ENCODE measurements at regions not wholly inside any gene's neighbourhood (a gene's known extent, or its start where the extent isn't known, plus 50 kb on each side); places are given as distances from the start of the nearest gene placed in this dataset.

GRCh38 chr6:119965008-119965407 is 615.4 kb upstream of the MAN1A1 start:
- no peaks in the 10 kb centered on the region for H3K9me2 ChIP-seq (ENCODE audit: insufficient read depth, low read length)
- no peaks in the 10 kb centered on the region for H3K4me1 ChIP-seq (ENCODE audit: insufficient read depth, low read length, poor library complexity, severe bottlenecking)
- BruUV-seq (replicated peaks): no TSS peak
- no peak overlapping the region for H3K27ac ChIP-seq (ENCODE audit: low read depth, low read length, poor library complexity, severe bottlenecking)
- no peak overlapping the region for H2AFZ ChIP-seq (ENCODE audit: low read length)
- TF ChIP-seq EZH2phosphoT487 (IDR thresholded peaks at IDR 0.05; ENCODE audit: borderline replicate concordance, low read depth, low read length) (no peak), CTCF (conservative IDR thresholded peaks at IDR 0.05; ENCODE audit: low read length) (no peak)
- ChIA-PET CTCF (ENCODE audit: unreplicated experiment) (no interaction called here), POLR2A (no interaction called here)
- no peaks in the 10 kb centered on the region for H3K9me3 ChIP-seq (ENCODE audit: low read length)
- no peak for DNase-seq (ENCODE audit: low spot score)
- intact Hi-C loops (cut with micrococcal nuclease; ENCODE audit: unreplicated experiment): loop anchor here (5.0 kb wide), 2 partner anchors 618 to 818 kb away; partner anchors contain the start of gene MAN1A1
- H3K4me3 ChIP-seq (ENCODE audit: low read depth, low read length, poor library complexity, severe bottlenecking): no peak overlapping the region
- no peak overlapping the region for H3K4me2 ChIP-seq (ENCODE audit: low read length)
- no peaks in the 10 kb centered on the region for H3K36me3 ChIP-seq (ENCODE audit: insufficient read depth, low read length)
- no peaks in the 10 kb centered on the region for H4K20me1 ChIP-seq (ENCODE audit: insufficient read depth, low read length)
- no peaks in the 10 kb centered on the region for H3K79me2 ChIP-seq (ENCODE audit: insufficient read depth, low read depth, low read length)

GRCh38 chr6:119962505-119962904 is 612.9 kb upstream of the MAN1A1 start:
- no peaks in the 10 kb centered on the region for H3K4me1 ChIP-seq (ENCODE audit: insufficient read depth, low read length, poor library complexity, severe bottlenecking)
- ChIA-PET CTCF (ENCODE audit: unreplicated experiment) (no interaction called here), POLR2A (interaction anchor here (1.0 kb wide), 1 partner anchor 15 kb away, joined by 3 read pairs; no protein-coding TSS in a partner anchor)
- H2AFZ ChIP-seq (ENCODE audit: low read length): no peak overlapping the region
- no peak overlapping the region for H3K4me3 ChIP-seq (ENCODE audit: low read depth, low read length, poor library complexity, severe bottlenecking)
- DNase-seq (ENCODE audit: low spot score): no peak
- no peaks in the 10 kb centered on the region for H3K79me2 ChIP-seq (ENCODE audit: insufficient read depth, low read depth, low read length)
- no peak overlapping the region for H3K27ac ChIP-seq (ENCODE audit: low read depth, low read length, poor library complexity, severe bottlenecking)
- TF ChIP-seq EZH2phosphoT487 (IDR thresholded peaks at IDR 0.05; ENCODE audit: borderline replicate concordance, low read depth, low read length): no peak
- no peak for TF ChIP-seq CTCF (conservative IDR thresholded peaks at IDR 0.05; ENCODE audit: low read length)
- H3K9me2 ChIP-seq (ENCODE audit: insufficient read depth, low read length): no peaks in the 10 kb centered on the region
- BruUV-seq (replicated peaks): no TSS peak
- H3K36me3 ChIP-seq (ENCODE audit: insufficient read depth, low read length): no peaks in the 10 kb centered on the region
- H3K4me2 ChIP-seq (ENCODE audit: low read length): no peak overlapping the region
- no peaks in the 10 kb centered on the region for H4K20me1 ChIP-seq (ENCODE audit: insufficient read depth, low read length)
- intact Hi-C loops (cut with micrococcal nuclease; ENCODE audit: unreplicated experiment): no loop called here
- H3K9me3 ChIP-seq (ENCODE audit: low read length): no peaks in the 10 kb centered on the region

GRCh38 chr6:119961450-119961849 is 611.9 kb upstream of the MAN1A1 start:
- intact Hi-C loops (cut with micrococcal nuclease; ENCODE audit: unreplicated experiment): no loop called here
- Histone ChIP-seq H4K20me1 (ENCODE audit: insufficient read depth, low read length) (no peaks in the 10 kb centered on the region), H3K9me2 (ENCODE audit: insufficient read depth, low read length) (no peaks in the 10 kb centered on the region), H3K4me3 (ENCODE audit: low read depth, low read length, poor library complexity, severe bottlenecking) (no peak overlapping the region), H3K4me2 (ENCODE audit: low read length) (no peak overlapping the region), H2AFZ (ENCODE audit: low read length) (no peak overlapping the region), H3K4me1 (ENCODE audit: insufficient read depth, low read length, poor library complexity, severe bottlenecking) (no peaks in the 10 kb centered on the region), H3K27ac (ENCODE audit: low read depth, low read length, poor library complexity, severe bottlenecking) (no peak overlapping the region), H3K9me3 (ENCODE audit: low read length) (no peaks in the 10 kb centered on the region), H3K36me3 (ENCODE audit: insufficient read depth, low read length) (no peaks in the 10 kb centered on the region), H3K79me2 (ENCODE audit: insufficient read depth, low read depth, low read length) (no peaks in the 10 kb centered on the region)
- no peak for DNase-seq (ENCODE audit: low spot score)
- no peak for TF ChIP-seq EZH2phosphoT487 (IDR thresholded peaks at IDR 0.05; ENCODE audit: borderline replicate concordance, low read depth, low read length)
- no peak for TF ChIP-seq CTCF (conservative IDR thresholded peaks at IDR 0.05; ENCODE audit: low read length)
- ChIA-PET CTCF (ENCODE audit: unreplicated experiment) (no interaction called here), POLR2A (no interaction called here)
- BruUV-seq (replicated peaks): no TSS peak
